ENCODE measurements at regions not wholly inside any gene's neighbourhood (a gene's known extent, or its start where the extent isn't known, plus 50 kb on each side); places are given as distances from the start of the nearest gene placed in this dataset.
"Not testable (repeated sequence)": the region's sequence is repeated elsewhere in the genome, so short reads cannot be mapped to it uniquely, and the experiment has no call there.

- Mint-ChIP-seq H3K27me3 (no peaks in the 10 kb centered on the region), H3K4me3 (no peak overlapping the region), H3K9me3 (no peaks in the 10 kb centered on the region), H3K36me3 (ENCODE audit: low read depth) (no peaks in the 10 kb centered on the region), H3K4me1 (ENCODE audit: low read depth) (no peaks in the 10 kb centered on the region), H3K27ac (no peak overlapping the region)
- POLR2A ChIA-PET: interaction anchor here (1.0 kb wide), 1 partner anchor 9 kb away, joined by 3 read pairs; no protein-coding TSS in a partner anchor
- DNase-seq (no peak), ATAC-seq (no peak)
- no peak for TF ChIP-seq CTCF (IDR thresholded peaks at IDR 0.05)
- CTCF ChIA-PET: no interaction called here
- intact Hi-C loops (cut with micrococcal nuclease): no loop called here
These were observed 156.8 kb downstream of the LEPR start for GRCh38 chr1:65577278-65577677.

GRCh38 chr1:65577982-65578381, 157.5 kb downstream of the LEPR start:
- POLR2A ChIA-PET; CTCF ChIA-PET; H3K4me1 Mint-ChIP-seq (ENCODE audit: low read depth); H3K27ac Mint-ChIP-seq; H3K4me3 Mint-ChIP-seq; ATAC-seq; DNase-seq; intact Hi-C loops (cut with micrococcal nuclease); H3K36me3 Mint-ChIP-seq (ENCODE audit: low read depth); H3K9me3 Mint-ChIP-seq; H3K27me3 Mint-ChIP-seq: not testable (repeated sequence)

- no peak for TF ChIP-seq CTCF (IDR thresholded peaks at IDR 0.05)
- Mint-ChIP-seq H3K36me3 (ENCODE audit: low read depth) (no peaks in the 10 kb centered on the region), H3K4me1 (ENCODE audit: low read depth) (no peaks in the 10 kb centered on the region), H3K27ac (no peak overlapping the region), H3K27me3 (no peaks in the 10 kb centered on the region), H3K4me3 (no peak overlapping the region), H3K9me3 (no peaks in the 10 kb centered on the region)
- DNase-seq (no peak), ATAC-seq (no peak)
- intact Hi-C loops (cut with micrococcal nuclease): no loop called here
- CTCF ChIA-PET: interaction anchor here (1.0 kb wide), 1 partner anchor 83 kb away, joined by 3 read pairs; no protein-coding TSS in a partner anchor
- POLR2A ChIA-PET: no interaction called here
These were observed 160.7 kb downstream of the LEPR start for GRCh38 chr1:65581119-65581518.

GRCh38 chr1:65584399-65584798, 163.9 kb downstream of the LEPR start:
- Mint-ChIP-seq H3K27ac (no peak overlapping the region), H3K27me3 (no peaks in the 10 kb centered on the region), H3K4me3 (no peak overlapping the region), H3K36me3 (ENCODE audit: low read depth) (no peaks in the 10 kb centered on the region), H3K9me3 (no peaks in the 10 kb centered on the region), H3K4me1 (ENCODE audit: low read depth) (no peaks in the 10 kb centered on the region)
- no peak for ATAC-seq
- intact Hi-C loops (cut with micrococcal nuclease): no loop called here
- ChIA-PET POLR2A (no interaction called here), CTCF (no interaction called here)
- DNase-seq: no peak
- no peak for TF ChIP-seq CTCF (IDR thresholded peaks at IDR 0.05)

- Mint-ChIP-seq H3K27ac (no peak overlapping the region), H3K4me3 (no peak overlapping the region), H3K9me3 (no peaks in the 10 kb centered on the region), H3K4me1 (ENCODE audit: low read depth) (no peaks in the 10 kb centered on the region), H3K36me3 (ENCODE audit: low read depth) (no peaks in the 10 kb centered on the region), H3K27me3 (no peaks in the 10 kb centered on the region)
- intact Hi-C loops (cut with micrococcal nuclease): no loop called here
- ChIA-PET POLR2A (no interaction called here), CTCF (no interaction called here)
- TF ChIP-seq CTCF (IDR thresholded peaks at IDR 0.05): no peak
- DNase-seq (no peak), ATAC-seq (no peak)
These were observed 169.8 kb downstream of the LEPR start for GRCh38 chr1:65590279-65590678.

- CTCF ChIA-PET: interaction anchor here (1.3 kb wide), 1 partner anchor 136 kb away, joined by 4 read pairs; no protein-coding TSS in a partner anchor
- POLR2A ChIA-PET: no interaction called here
- no peak for ATAC-seq
These were observed 173.0 kb downstream of the LEPR start for GRCh38 chr1:65593516-65593915.

More at GRCh38 chr1:65593516-65593915, 173.0 kb downstream of the LEPR start:
- H3K27me3 Mint-ChIP-seq: no peaks in the 10 kb centered on the region
- no peak for TF ChIP-seq CTCF (IDR thresholded peaks at IDR 0.05)
- H3K4me3 Mint-ChIP-seq: no peak overlapping the region
- no peaks in the 10 kb centered on the region for H3K9me3 Mint-ChIP-seq
- no peaks in the 10 kb centered on the region for H3K36me3 Mint-ChIP-seq (ENCODE audit: low read depth)
- no peak for DNase-seq
- H3K4me1 Mint-ChIP-seq (ENCODE audit: low read depth): no peaks in the 10 kb centered on the region
- H3K27ac Mint-ChIP-seq: no peak overlapping the region
- intact Hi-C loops (cut with micrococcal nuclease): no loop called here
